ENCODE measurements at regions not wholly inside any gene's neighbourhood (a gene's known extent, or its start where the extent isn't known, plus 50 kb on each side); places are given as distances from the start of the nearest gene placed in this dataset.

GRCh38 chr10:129222436-129222835, 244.6 kb upstream of the MGMT start:
- BruUV-seq (replicated peaks): no TSS peak
- no peak for DNase-seq (ENCODE audit: low read depth, low spot score)
- Histone ChIP-seq H3K4me1 (ENCODE audit: control insufficient read depth in 1 of 2, insufficient read depth in 2 of 2, low read length in 2 of 2) (no peaks in the 10 kb centered on the region), H4K20me1 (ENCODE audit: insufficient read depth) (no peaks in the 10 kb centered on the region), H3K36me3 (ENCODE audit: control insufficient read depth in 1 of 2, insufficient read depth in 2 of 2, low read length in 2 of 2) (no peaks in the 10 kb centered on the region), H3K9me2 (ENCODE audit: insufficient read depth) (no peaks in the 10 kb centered on the region), H3K4me2 (ENCODE audit: low read length) (no peak overlapping the region), H3K27me3 (ENCODE audit: insufficient read depth, low read length) (no peaks in the 10 kb centered on the region), H3K9ac (ENCODE audit: low read length) (no peak overlapping the region), H3K27ac (ENCODE audit: low read depth, low read length) (no peak overlapping the region), H3K79me2 (ENCODE audit: insufficient read depth, low read length) (no peaks in the 10 kb centered on the region), H3K4me3 (replicated peaks in 1 of 2; ENCODE audit: low read depth in 1 of 2, low read length in 2 of 2) (no peak overlapping the region), H2AFZ (ENCODE audit: low read depth, low read length, poor library complexity, severe bottlenecking) (no peak overlapping the region), H3K9me3 (ENCODE audit: control insufficient read depth in 1 of 2, insufficient read depth in 1 of 2, low read depth in 1 of 2, low read length in 2 of 2) (peaks cover 0 to 21% of the 10 kb centered on the region in 2 experiments; a peak in 2 of 4 replicates)
- no peak for TF ChIP-seq SP1 (IDR thresholded peaks at IDR 0.05; ENCODE audit: low read depth)
- TF ChIP-seq SIN3A (IDR thresholded peaks at IDR 0.05; ENCODE audit: low read depth): no peak
- TF ChIP-seq RAD21 (IDR thresholded peaks at IDR 0.05; ENCODE audit: low read depth): no peak
- no peak for TF ChIP-seq EGR1 (IDR thresholded peaks at IDR 0.05; ENCODE audit: low read depth)
- TF ChIP-seq EZH2 (IDR thresholded peaks at IDR 0.05): no peak
- no peak for TF ChIP-seq EZH2phosphoT487 (IDR thresholded peaks at IDR 0.05; ENCODE audit: borderline replicate concordance)
- no peak for TF ChIP-seq FOSL1 (IDR thresholded peaks at IDR 0.05; ENCODE audit: low read depth)
- no peak for TF ChIP-seq ZNF274 (IDR thresholded peaks at IDR 0.05; ENCODE audit: low read depth, low read length)
- no peak for TF ChIP-seq CBX3 (IDR thresholded peaks at IDR 0.05; ENCODE audit: low read depth)
- no peak for TF ChIP-seq POLR2A (IDR thresholded peaks at IDR 0.05; ENCODE audit: borderline replicate concordance, extremely low read depth, insufficient read depth, insufficient read length)
- no peak for TF ChIP-seq YY1 (IDR thresholded peaks at IDR 0.05; ENCODE audit: extremely low read depth, insufficient replicate concordance, low read depth, low read length)
- no peak for TF ChIP-seq SRF (IDR thresholded peaks at IDR 0.05; ENCODE audit: low read depth)
- no peak for TF ChIP-seq ELF1 (IDR thresholded peaks at IDR 0.05; ENCODE audit: borderline replicate concordance, low read depth)
- TF ChIP-seq POLR2AphosphoS5 (IDR thresholded peaks at IDR 0.05; ENCODE audit: low read depth, low read length): no peak
- TF ChIP-seq JUND (IDR thresholded peaks at IDR 0.05): no peak
- TF ChIP-seq ZBTB33 (IDR thresholded peaks at IDR 0.05; ENCODE audit: extremely low read depth, insufficient replicate concordance, low read length): no peak
- TF ChIP-seq, protein P1, sequence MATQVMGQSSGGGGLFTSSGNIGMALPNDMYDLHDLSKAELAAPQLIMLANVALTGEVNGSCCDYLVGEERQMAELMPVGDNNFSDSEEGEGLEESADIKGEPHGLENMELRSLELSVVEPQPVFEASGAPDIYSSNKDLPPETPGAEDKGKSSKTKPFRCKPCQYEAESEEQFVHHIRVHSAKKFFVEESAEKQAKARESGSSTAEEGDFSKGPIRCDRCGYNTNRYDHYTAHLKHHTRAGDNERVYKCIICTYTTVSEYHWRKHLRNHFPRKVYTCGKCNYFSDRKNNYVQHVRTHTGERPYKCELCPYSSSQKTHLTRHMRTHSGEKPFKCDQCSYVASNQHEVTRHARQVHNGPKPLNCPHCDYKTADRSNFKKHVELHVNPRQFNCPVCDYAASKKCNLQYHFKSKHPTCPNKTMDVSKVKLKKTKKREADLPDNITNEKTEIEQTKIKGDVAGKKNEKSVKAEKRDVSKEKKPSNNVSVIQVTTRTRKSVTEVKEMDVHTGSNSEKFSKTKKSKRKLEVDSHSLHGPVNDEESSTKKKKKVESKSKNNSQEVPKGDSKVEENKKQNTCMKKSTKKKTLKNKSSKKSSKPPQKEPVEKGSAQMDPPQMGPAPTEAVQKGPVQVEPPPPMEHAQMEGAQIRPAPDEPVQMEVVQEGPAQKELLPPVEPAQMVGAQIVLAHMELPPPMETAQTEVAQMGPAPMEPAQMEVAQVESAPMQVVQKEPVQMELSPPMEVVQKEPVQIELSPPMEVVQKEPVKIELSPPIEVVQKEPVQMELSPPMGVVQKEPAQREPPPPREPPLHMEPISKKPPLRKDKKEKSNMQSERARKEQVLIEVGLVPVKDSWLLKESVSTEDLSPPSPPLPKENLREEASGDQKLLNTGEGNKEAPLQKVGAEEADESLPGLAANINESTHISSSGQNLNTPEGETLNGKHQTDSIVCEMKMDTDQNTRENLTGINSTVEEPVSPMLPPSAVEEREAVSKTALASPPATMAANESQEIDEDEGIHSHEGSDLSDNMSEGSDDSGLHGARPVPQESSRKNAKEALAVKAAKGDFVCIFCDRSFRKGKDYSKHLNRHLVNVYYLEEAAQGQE (IDR thresholded peaks at IDR 0.05; ENCODE audit: low read depth): no peak
- TF ChIP-seq TCF7L2 (IDR thresholded peaks at IDR 0.05; ENCODE audit: borderline replicate concordance, extremely low read depth, insufficient read depth, insufficient read length): no peak
- ChIA-PET CTCF (no interaction called here), RAD21 (ENCODE audit: low non-redundant PET in 1 of 2, low total read pairs in 2 of 2, uncharacterized antibody in 2 of 2, unreplicated experiment in 2 of 2) (no interaction called here), POLR2A (no interaction called here)
- ATAC-seq: no peak
- intact Hi-C loops (cut with micrococcal nuclease): no loop called here
